Adipocyte (in vitro differentiated cells): ENCODE measurements at regions not wholly inside any gene's neighbourhood (a gene's known extent, or its start where the extent isn't known, plus 50 kb on each side); places are given as distances from the start of the nearest gene placed in this dataset.
A peak's percentile ranks its signal among the peaks of the same experiment; 100 is the strongest.

Experiments used
- DNase-seq: peaks from one replicate; pipeline ENCODE4 v3.0.0-alpha.2; 2015; ENCODE audit warnings: low read depth
- H3K27me3 ChIP-seq: replicated peaks from 2 replicates; pipeline ENCODE4 v1.7.0; 2013; ENCODE audit warnings: mild to moderate bottlenecking, low read length, moderate library complexity; ENCODE audit not compliant: control insufficient read depth, insufficient read depth
- H3K36me3 ChIP-seq: 2 replicates; pipeline ENCODE4 v1.7.0; 2013; ENCODE audit warnings: low read length, mild to moderate bottlenecking, moderate library complexity; ENCODE audit not compliant: control insufficient read depth, insufficient read depth, severe bottlenecking
- H3K4me1 ChIP-seq: 2 replicates; pipeline ENCODE4 v1.7.0; 2013; ENCODE audit warnings: mild to moderate bottlenecking, low read length, moderate library complexity; ENCODE audit not compliant: control insufficient read depth, insufficient read depth
- H3K4me3 ChIP-seq: 2 replicates; pipeline ENCODE4 v1.7.0; 2013; ENCODE audit warnings: mild to moderate bottlenecking, low read length, moderate library complexity
- H3K9ac ChIP-seq: 2 replicates; pipeline ENCODE4 v1.7.0; 2013; ENCODE audit warnings: mild to moderate bottlenecking, low read length, moderate library complexity
- H3K9me3 ChIP-seq: 2 replicates; pipeline ENCODE4 v1.7.0; 2013; ENCODE audit warnings: mild to moderate bottlenecking, low read length, moderate library complexity; ENCODE audit not compliant: control insufficient read depth

GRCh38 chr15:93981706-93982105 is 249.7 kb upstream of the MCTP2 start:
- H3K27me3 ChIP-seq = no peaks in the 10 kb centered on the region
- H3K4me3 ChIP-seq = no peak overlapping the region
- no peak for DNase-seq
- H3K4me1 ChIP-seq = peaks cover 34% of the 10 kb centered on the region
- H3K9ac ChIP-seq = no peak overlapping the region
- H3K9me3 ChIP-seq = no peaks in the 10 kb centered on the region
- no peaks in the 10 kb centered on the region for H3K36me3 ChIP-seq

GRCh38 chr15:93980261-93980911 is 251.0 kb upstream of the MCTP2 start:
- Histone ChIP-seq H3K4me3 (no peak overlapping the region), H3K9ac (no peak overlapping the region), H3K36me3 (no peaks in the 10 kb centered on the region), H3K9me3 (no peaks in the 10 kb centered on the region), H3K4me1 (peaks cover 24% of the 10 kb centered on the region), H3K27me3 (no peaks in the 10 kb centered on the region)
- no peak for DNase-seq

- no peak overlapping the region for H3K4me3 ChIP-seq
- no peaks in the 10 kb centered on the region for H3K36me3 ChIP-seq
- H3K9ac ChIP-seq = no peak overlapping the region
- DNase-seq = peak; percentile 7
- no peaks in the 10 kb centered on the region for H3K9me3 ChIP-seq
- no peaks in the 10 kb centered on the region for H3K27me3 ChIP-seq
- H3K4me1 ChIP-seq = peaks cover 6% of the 10 kb centered on the region
Observed at GRCh38 chr15:93974804-93975481, 256.4 kb upstream of the MCTP2 start.

DNA sequence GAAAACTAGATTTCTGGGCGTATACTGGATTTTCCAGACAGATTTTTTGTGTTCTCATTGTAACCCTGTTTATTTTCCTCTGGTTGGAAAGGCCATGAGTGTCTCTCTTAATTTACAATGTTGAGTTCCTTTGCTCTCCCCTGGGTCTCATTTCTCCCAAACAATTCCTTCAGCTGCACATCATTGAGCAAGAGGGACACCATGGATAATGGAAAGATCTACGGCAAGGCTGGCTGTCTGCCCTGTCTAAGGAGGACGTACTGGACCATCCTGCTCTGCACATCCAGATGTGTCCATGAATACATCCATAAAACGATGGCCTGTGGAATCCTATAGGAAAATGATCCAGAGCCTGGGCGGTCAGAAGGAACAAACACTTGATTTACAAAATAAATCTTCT is 258.1 kb upstream of the MCTP2 start:
- Histone ChIP-seq H3K9ac (no peak overlapping the region), H3K4me3 (no peak overlapping the region), H3K9me3 (no peaks in the 10 kb centered on the region), H3K36me3 (no peaks in the 10 kb centered on the region), H3K4me1 (peaks cover 4% of the 10 kb centered on the region), H3K27me3 (no peaks in the 10 kb centered on the region)
- no peak for DNase-seq

DNA sequence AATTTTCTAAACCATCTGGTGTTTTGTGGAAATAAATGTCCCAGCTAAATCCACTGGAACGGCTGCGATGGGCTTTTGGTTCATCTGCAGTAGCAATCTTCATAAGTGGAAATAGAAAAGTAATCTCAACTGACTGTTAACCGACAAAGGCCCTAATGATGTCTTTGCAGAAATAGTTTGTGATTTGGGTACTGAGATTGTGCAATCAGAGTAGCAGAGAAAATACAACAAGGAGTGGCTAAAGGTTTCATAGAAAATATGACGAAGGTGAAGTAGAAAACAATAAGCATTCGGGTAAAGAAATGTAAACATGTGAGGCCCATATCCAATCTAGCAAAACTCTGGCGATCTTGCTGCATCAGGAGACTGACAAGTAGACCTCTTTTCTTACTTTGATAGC is 262.6 kb upstream of the MCTP2 start:
- no peaks in the 10 kb centered on the region for H3K36me3 ChIP-seq
- H3K4me1 ChIP-seq = peaks cover 4% of the 10 kb centered on the region
- H3K4me3 ChIP-seq = no peak overlapping the region
- DNase-seq = no peak
- H3K27me3 ChIP-seq = no peaks in the 10 kb centered on the region
- H3K9me3 ChIP-seq = no peaks in the 10 kb centered on the region
- H3K9ac ChIP-seq = no peak overlapping the region

GRCh38 chr15:93965304-93965908 is 266.0 kb upstream of the MCTP2 start:
- no peaks in the 10 kb centered on the region for H3K36me3 ChIP-seq
- no peak overlapping the region for H3K9ac ChIP-seq
- no peak for DNase-seq
- no peaks in the 10 kb centered on the region for H3K27me3 ChIP-seq
- H3K9me3 ChIP-seq = no peaks in the 10 kb centered on the region
- no peak overlapping the region for H3K4me3 ChIP-seq
- H3K4me1 ChIP-seq = no peaks in the 10 kb centered on the region

DNA sequence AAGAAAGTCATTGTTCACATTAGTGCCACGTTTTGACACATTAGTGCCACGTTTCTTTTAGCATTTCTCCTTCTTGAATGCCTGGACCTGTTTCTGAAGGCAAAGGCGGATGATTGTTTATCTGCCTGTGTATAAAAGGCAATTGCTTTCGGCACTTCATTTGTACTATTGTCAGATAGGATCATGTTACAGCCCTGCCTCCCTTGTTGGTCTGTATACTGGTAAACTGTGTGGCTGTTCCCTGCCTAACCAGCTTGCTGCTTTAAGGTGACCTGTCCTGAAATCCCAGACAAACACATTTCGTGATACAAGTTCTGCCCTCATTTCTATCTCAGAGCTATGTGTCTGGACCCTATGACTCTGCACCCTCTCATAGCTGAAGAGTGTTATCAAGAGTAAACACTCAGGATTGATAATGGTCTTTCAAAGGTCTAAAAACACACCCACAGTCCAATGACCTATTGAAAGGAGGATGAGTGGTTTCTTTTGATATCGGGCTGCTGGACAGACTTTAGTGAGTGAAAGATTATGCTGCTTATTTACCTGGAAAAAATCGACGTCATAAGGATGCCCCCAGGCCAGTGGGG is 276.3 kb upstream of the MCTP2 start:
- no peaks in the 10 kb centered on the region for H3K4me1 ChIP-seq
- DNase-seq = no peak
- H3K27me3 ChIP-seq = no peaks in the 10 kb centered on the region
- no peak overlapping the region for H3K4me3 ChIP-seq
- H3K9ac ChIP-seq = no peak overlapping the region
- H3K9me3 ChIP-seq = peaks cover 4% of the 10 kb centered on the region
- H3K36me3 ChIP-seq = no peaks in the 10 kb centered on the region

DNA sequence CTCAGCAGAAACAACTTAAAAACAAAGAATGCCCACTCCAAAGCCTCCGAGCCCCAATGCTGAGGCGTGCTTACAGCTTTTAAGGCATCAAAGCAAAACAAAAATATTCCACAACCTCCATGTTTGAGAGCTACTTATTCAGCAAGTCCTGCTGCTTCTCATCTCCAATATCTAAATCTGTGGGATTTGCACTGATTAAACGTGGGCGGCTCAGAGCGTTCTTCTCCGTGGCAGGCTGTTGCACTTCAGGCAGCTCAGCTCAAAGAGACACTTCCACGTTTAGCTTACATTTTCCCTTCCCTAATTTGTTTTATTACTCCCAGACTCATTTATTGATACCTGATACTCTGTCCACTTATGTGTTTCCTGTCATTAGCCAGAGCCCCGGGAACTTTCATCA is 282.6 kb upstream of the MCTP2 start:
- H3K4me3 ChIP-seq = no peak overlapping the region
- H3K27me3 ChIP-seq = no peaks in the 10 kb centered on the region
- H3K4me1 ChIP-seq = peaks cover 1% of the 10 kb centered on the region
- no peaks in the 10 kb centered on the region for H3K36me3 ChIP-seq
- no peaks in the 10 kb centered on the region for H3K9me3 ChIP-seq
- no peak overlapping the region for H3K9ac ChIP-seq
- no peak for DNase-seq

- no peaks in the 10 kb centered on the region for H3K36me3 ChIP-seq
- H3K9ac ChIP-seq = no peak overlapping the region
- H3K4me1 ChIP-seq = peaks cover 20% of the 10 kb centered on the region
- no peaks in the 10 kb centered on the region for H3K9me3 ChIP-seq
- no peak overlapping the region for H3K4me3 ChIP-seq
- no peak for DNase-seq
- no peaks in the 10 kb centered on the region for H3K27me3 ChIP-seq
Observed at GRCh38 chr15:93943586-93943985, 287.8 kb upstream of the MCTP2 start.

- Histone ChIP-seq H3K9me3 (no peaks in the 10 kb centered on the region), H3K9ac (no peak overlapping the region), H3K4me3 (peak overlapping the region; percentile 40), H3K36me3 (no peaks in the 10 kb centered on the region), H3K4me1 (peaks cover 20% of the 10 kb centered on the region), H3K27me3 (no peaks in the 10 kb centered on the region)
- DNase-seq = no peak
Observed at GRCh38 chr15:93942269-93942694, 289.1 kb upstream of the MCTP2 start.

DNA sequence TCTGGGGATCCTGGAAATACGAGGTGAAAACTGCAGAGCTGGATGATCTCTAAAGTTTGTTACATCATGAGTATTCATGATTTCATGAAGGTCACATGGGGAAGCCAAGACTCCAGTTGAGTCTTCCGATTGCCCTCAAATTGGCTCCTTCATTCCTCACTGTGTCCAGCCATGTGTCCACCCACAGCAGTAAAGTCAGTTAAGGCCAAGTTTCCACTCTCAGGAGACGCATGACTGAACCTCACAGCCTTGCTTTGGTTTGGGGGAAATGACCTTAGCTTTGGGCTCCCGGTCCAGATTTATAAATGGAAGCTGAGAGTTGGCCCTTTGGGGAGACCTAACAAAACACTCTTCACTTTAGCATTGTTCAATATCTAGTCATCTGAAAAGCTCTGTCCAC is 289.7 kb upstream of the MCTP2 start:
- Histone ChIP-seq H3K4me1 (peaks cover 20% of the 10 kb centered on the region), H3K36me3 (no peaks in the 10 kb centered on the region), H3K9me3 (no peaks in the 10 kb centered on the region), H3K4me3 (no peak overlapping the region), H3K27me3 (no peaks in the 10 kb centered on the region), H3K9ac (no peak overlapping the region)
- DNase-seq = no peak
